Mucosa of rectum (tissue), 2 donors: ENCODE measurements at regions not wholly inside any gene's neighbourhood (a gene's known extent, or its start where the extent isn't known, plus 50 kb on each side); places are given as distances from the start of the nearest gene placed in this dataset.
A peak's percentile ranks its signal among the peaks of the same experiment; 100 is the strongest.

Source experiments
- H3K27ac ChIP-seq, 2 donors: one replicate each; pipeline ENCODE4 v1.7.0; 2013; ENCODE audit warnings: inconsistent platforms in 2 of 2, low read depth in 2 of 2, low read length in 2 of 2
- H3K27me3 ChIP-seq, 2 donors: one replicate each; pipeline ENCODE4 v1.7.0; 2013; ENCODE audit warnings: low read length in 2 of 2; ENCODE audit not compliant: control insufficient read depth in 2 of 2, insufficient read depth in 2 of 2
- H3K36me3 ChIP-seq, 2 donors: one replicate each; pipeline ENCODE4 v1.7.0; 2013; ENCODE audit warnings: low read length in 2 of 2; ENCODE audit not compliant: control insufficient read depth in 2 of 2, insufficient read depth in 2 of 2
- H3K4me1 ChIP-seq, 2 donors: one replicate each; pipeline ENCODE4 v1.7.0; 2013; ENCODE audit warnings: low read length in 2 of 2, mild to moderate bottlenecking in 1 of 2; ENCODE audit not compliant: control insufficient read depth in 2 of 2, insufficient read depth in 2 of 2
- H3K4me3 ChIP-seq, 2 donors: one replicate each; pipeline ENCODE4 v1.7.0; 2013; ENCODE audit warnings: low read length in 2 of 2
- H3K9ac ChIP-seq, 2 donors: one replicate each; pipeline ENCODE4 v1.7.0; 2013; ENCODE audit warnings: low read length in 2 of 2, low read depth in 1 of 2, mild to moderate bottlenecking in 1 of 2
- H3K9me3 ChIP-seq, 2 donors: one replicate each; pipeline ENCODE4 v1.7.0; 2013; ENCODE audit warnings: low read length in 2 of 2; ENCODE audit not compliant: control insufficient read depth in 2 of 2
- donor health status: healthy.
- donor health status: Normal muscosa, but diverticular disease.

GRCh38 chr4:38308728-38309311 lies 348.6 kb downstream of the PTTG2 start:
- Histone ChIP-seq H3K4me1 (peaks cover 16 to 18% of the 10 kb centered on the region in 2 donors), H3K9me3 (no peaks in the 10 kb centered on the region), H3K36me3 (no peaks in the 10 kb centered on the region), H3K27ac (no peak overlapping the region), H3K9ac (no peak overlapping the region), H3K4me3 (no peak overlapping the region), H3K27me3 (no peaks in the 10 kb centered on the region)

GRCh38 chr4:38309471-38309870 lies 349.3 kb downstream of the PTTG2 start:
- H3K4me3 ChIP-seq, result no peak overlapping the region
- no peaks in the 10 kb centered on the region for H3K36me3 ChIP-seq
- H3K4me1 ChIP-seq, result peaks cover 23 to 24% of the 10 kb centered on the region in 2 donors
- no peak overlapping the region for H3K27ac ChIP-seq
- H3K27me3 ChIP-seq, result no peaks in the 10 kb centered on the region
- H3K9me3 ChIP-seq, result no peaks in the 10 kb centered on the region
- H3K9ac ChIP-seq, result no peak overlapping the region

GRCh38 chr4:38310446-38311043 lies 350.3 kb downstream of the PTTG2 start:
- peak overlapping the region in 1 of 2 donors; percentile 9 for H3K4me3 ChIP-seq
- H3K9me3 ChIP-seq, result no peaks in the 10 kb centered on the region
- H3K9ac ChIP-seq, result no peak overlapping the region
- H3K4me1 ChIP-seq, result peaks cover 23 to 31% of the 10 kb centered on the region in 2 donors
- H3K27me3 ChIP-seq, result no peaks in the 10 kb centered on the region
- no peak overlapping the region for H3K27ac ChIP-seq
- H3K36me3 ChIP-seq, result no peaks in the 10 kb centered on the region

GRCh38 chr4:38311495-38312126 lies 351.4 kb downstream of the PTTG2 start:
- Histone ChIP-seq H3K27me3 (no peaks in the 10 kb centered on the region), H3K4me1 (peaks cover 23 to 31% of the 10 kb centered on the region in 2 donors), H3K9me3 (no peaks in the 10 kb centered on the region), H3K9ac (no peak overlapping the region), H3K36me3 (no peaks in the 10 kb centered on the region), H3K4me3 (no peak overlapping the region), H3K27ac (peak overlapping the region in 1 of 2 donors; percentile 96)

GRCh38 chr4:38313175-38313574 lies 350.8 kb upstream of the KLF3 start:
- no peaks in the 10 kb centered on the region for H3K27me3 ChIP-seq
- peak overlapping the region; percentile 44 to 69 for H3K9ac ChIP-seq
- peak overlapping the region; percentile 96 to 98 for H3K27ac ChIP-seq
- H3K36me3 ChIP-seq, result no peaks in the 10 kb centered on the region
- no peaks in the 10 kb centered on the region for H3K9me3 ChIP-seq
- H3K4me1 ChIP-seq, result peaks cover 24 to 32% of the 10 kb centered on the region in 2 donors
- H3K4me3 ChIP-seq, result peak overlapping the region; percentile 14 to 22

- H3K9ac ChIP-seq, result peak overlapping the region; percentile 14 to 69
- H3K27ac ChIP-seq, result peak overlapping the region; percentile 96 to 98
- peak overlapping the region in 1 of 2 donors; percentile 22 for H3K4me3 ChIP-seq
Observed at GRCh38 chr4:38313999-38314561, 349.9 kb upstream of the KLF3 start.

GRCh38 chr4:38314663-38315062 lies 349.3 kb upstream of the KLF3 start:
- no peak overlapping the region for H3K4me3 ChIP-seq
- H3K36me3 ChIP-seq, result no peaks in the 10 kb centered on the region
- peak overlapping the region; percentile 96 to 98 for H3K27ac ChIP-seq

More at GRCh38 chr4:38313999-38314561, 349.9 kb upstream of the KLF3 start:
- H3K9me3 ChIP-seq, result no peaks in the 10 kb centered on the region
- no peaks in the 10 kb centered on the region for H3K36me3 ChIP-seq
- peaks cover 30 to 37% of the 10 kb centered on the region in 2 donors for H3K4me1 ChIP-seq
- no peaks in the 10 kb centered on the region for H3K27me3 ChIP-seq

GRCh38 chr4:38315286-38315685 lies 348.7 kb upstream of the KLF3 start:
- Histone ChIP-seq H3K9ac (no peak overlapping the region), H3K27ac (peak overlapping the region; percentile 96 to 98), H3K4me1 (peaks cover 41 to 49% of the 10 kb centered on the region in 2 donors), H3K27me3 (no peaks in the 10 kb centered on the region), H3K36me3 (no peaks in the 10 kb centered on the region), H3K9me3 (no peaks in the 10 kb centered on the region), H3K4me3 (no peak overlapping the region)

More at GRCh38 chr4:38314663-38315062, 349.3 kb upstream of the KLF3 start:
- Histone ChIP-seq H3K9ac (peak overlapping the region in 1 of 2 donors; percentile 69), H3K9me3 (no peaks in the 10 kb centered on the region), H3K27me3 (no peaks in the 10 kb centered on the region), H3K4me1 (peaks cover 36 to 43% of the 10 kb centered on the region in 2 donors)

GRCh38 chr4:38316045-38316444 lies 348.0 kb upstream of the KLF3 start:
- Histone ChIP-seq H3K9ac (no peak overlapping the region), H3K4me3 (no peak overlapping the region), H3K9me3 (no peaks in the 10 kb centered on the region), H3K4me1 (peaks cover 36 to 49% of the 10 kb centered on the region in 2 donors), H3K27ac (no peak overlapping the region), H3K36me3 (no peaks in the 10 kb centered on the region), H3K27me3 (no peaks in the 10 kb centered on the region)
